ENCODE measurements at regions not wholly inside any gene's neighbourhood (a gene's known extent, or its start where the extent isn't known, plus 50 kb on each side); places are given as distances from the start of the nearest gene placed in this dataset.
A peak's percentile ranks its signal among the peaks of the same experiment; 100 is the strongest.

- ATAC-seq, result peak; percentile 49
These were observed 286.2 kb upstream of the TRIB2 start for GRCh38 chr2:12430407-12431133.

- ATAC-seq, result no peak
These were observed 283.6 kb upstream of the TRIB2 start for GRCh38 chr2:12432985-12433625.

- no peak for ATAC-seq
These were observed 283.1 kb upstream of the TRIB2 start for GRCh38 chr2:12433626-12433990.

- no peak for ATAC-seq
These were observed 282.1 kb upstream of the TRIB2 start for GRCh38 chr2:12434630-12435098.

- no peak for ATAC-seq
These were observed 281.1 kb upstream of the TRIB2 start for GRCh38 chr2:12435430-12436222.

DNA sequence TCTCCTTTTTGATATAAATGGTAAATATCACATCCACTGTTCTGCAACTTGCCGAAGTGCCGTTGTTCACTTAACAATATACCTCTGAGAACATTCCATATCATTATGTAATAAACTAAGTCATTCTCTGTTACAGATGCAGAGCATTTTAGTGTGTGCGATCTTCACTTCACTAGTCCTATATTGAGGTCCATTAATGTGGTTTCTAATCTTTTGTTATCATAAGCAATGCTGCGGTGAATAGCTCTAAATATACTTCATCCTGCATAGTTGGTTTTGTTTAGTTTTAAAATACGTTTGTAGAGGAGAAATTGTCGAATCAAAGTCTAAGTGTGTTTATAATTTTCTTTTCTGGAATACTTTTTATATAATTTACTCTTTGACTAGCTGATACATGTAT is 280.3 kb upstream of the TRIB2 start:
- ATAC-seq, result no peak

- ATAC-seq, result no peak
These were observed 279.7 kb upstream of the TRIB2 start for GRCh38 chr2:12436935-12437561.

- no peak for ATAC-seq
These were observed 276.0 kb upstream of the TRIB2 start for GRCh38 chr2:12440731-12441130.

- ATAC-seq, result no peak
These were observed 274.8 kb upstream of the TRIB2 start for GRCh38 chr2:12441750-12442475.

DNA sequence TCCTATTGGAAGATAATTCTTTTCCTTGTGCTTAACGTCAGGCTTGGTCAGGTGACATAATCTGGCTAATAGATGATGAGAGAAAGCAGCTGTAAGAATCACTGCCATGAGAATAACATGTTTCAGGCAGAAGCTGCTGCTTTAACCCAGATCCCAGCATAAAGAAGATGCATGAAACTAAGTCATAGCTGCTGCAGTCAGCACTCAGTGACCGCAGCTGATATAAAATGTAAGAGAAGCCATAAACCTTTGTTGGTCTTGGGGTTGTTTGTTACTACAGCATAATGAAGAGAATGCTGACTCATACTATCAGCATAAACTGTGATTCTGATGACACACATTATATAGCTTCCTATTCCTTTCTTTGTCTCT is 274.3 kb upstream of the TRIB2 start:
- no peak for ATAC-seq

- ATAC-seq, result no peak
These were observed 267.8 kb upstream of the TRIB2 start for GRCh38 chr2:12448846-12449505.

DNA sequence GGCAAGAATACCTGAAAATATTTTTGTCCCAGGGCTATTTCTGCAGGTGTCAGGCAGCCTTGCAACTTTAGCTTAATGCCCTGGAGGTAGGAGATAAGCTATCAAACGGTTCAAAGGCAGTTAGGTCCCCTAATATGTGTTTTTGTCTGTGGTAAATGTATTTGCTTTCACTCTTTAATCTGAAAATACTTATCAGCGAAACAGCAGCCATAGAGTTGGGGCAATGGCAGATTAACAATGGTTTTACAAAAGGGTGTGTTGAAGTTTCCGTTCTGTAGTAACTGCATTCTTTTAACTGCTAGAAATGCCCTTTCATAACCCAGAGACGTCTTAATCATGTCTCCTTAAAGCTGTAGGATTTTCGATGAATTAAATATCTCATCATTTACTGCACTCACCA is 265.0 kb upstream of the TRIB2 start:
- ATAC-seq, result no peak

DNA sequence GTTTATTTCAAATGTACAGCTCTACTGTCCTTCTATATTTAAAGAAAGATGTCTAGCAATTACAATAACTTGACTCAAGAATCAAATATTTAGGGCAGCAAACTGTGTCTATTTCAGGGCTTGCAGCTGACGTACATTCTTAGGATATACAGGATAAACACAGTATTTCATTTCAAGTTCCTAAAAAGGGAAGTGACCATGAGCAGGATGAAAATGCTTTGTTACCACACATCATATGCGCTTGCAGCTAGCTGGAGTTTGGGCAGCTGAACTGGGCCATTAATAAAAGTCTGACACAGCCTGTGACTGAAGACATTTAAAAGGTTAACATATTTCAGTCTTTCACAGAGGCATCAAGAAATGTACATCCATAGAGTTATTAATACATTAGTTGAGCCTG is 264.6 kb upstream of the TRIB2 start:
- ATAC-seq, result no peak

- no peak for ATAC-seq
These were observed 263.0 kb upstream of the TRIB2 start for GRCh38 chr2:12453731-12454130.

- no peak for ATAC-seq
These were observed 261.1 kb upstream of the TRIB2 start for GRCh38 chr2:12455661-12456060.

DNA sequence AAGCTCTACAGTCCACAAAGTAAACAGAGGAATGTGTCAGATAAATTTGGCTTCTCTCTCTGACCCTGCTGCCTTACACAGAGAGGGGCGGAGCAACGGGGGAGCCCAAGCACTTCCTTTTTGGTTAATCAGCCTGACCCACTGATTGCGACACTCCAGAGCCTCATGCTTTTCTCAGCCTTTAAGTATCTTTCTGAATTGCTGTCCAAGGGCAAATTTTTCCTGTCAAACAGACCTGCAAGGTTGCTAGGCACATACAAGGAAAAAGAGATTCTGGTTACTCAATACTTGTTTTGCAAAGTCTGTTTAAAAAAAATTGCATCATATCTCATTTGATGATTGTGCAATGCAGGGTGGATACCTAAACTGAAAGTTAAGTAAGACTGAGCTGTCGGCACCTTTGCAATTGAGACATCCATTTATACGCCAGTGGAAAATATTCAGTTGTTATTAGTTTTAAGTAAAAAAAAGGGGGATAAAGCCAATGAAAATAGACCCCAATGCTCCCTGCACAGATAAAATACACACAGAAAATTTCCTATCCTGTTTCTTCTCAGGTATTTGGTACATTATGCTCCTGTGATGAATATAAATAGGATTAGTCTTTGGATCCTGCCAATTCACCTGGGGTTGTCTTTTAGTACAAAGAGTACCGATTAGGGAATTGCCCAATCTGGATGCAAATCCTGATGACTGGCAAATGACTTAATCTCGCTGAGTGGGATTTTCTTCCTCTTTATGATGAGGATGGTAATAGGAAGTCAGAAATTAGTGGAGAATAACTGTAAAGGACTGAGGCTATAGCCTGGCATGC is 260.2 kb upstream of the TRIB2 start:
- ATAC-seq, result peak; percentile 95

DNA sequence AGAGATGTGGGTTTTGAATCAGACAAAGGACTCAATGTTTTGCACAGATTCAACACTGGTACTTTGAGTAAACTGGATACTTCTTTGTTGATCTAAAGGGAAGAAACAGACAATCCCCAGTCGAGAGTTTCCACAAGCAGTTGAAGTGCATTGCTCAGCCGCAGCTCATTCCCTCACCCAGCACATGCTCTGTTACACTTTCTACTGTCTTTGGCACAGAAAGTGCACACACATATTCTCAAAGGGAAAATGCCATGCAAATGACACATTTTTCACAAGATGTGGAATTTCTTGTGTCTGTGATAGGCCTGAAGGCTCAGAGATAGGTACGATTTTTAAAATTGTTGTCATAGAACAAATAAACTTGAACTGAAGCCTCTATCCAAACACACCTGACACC is 258.9 kb upstream of the TRIB2 start:
- no peak for ATAC-seq

- no peak for ATAC-seq
These were observed 253.5 kb upstream of the TRIB2 start for GRCh38 chr2:12463189-12463588.

DNA sequence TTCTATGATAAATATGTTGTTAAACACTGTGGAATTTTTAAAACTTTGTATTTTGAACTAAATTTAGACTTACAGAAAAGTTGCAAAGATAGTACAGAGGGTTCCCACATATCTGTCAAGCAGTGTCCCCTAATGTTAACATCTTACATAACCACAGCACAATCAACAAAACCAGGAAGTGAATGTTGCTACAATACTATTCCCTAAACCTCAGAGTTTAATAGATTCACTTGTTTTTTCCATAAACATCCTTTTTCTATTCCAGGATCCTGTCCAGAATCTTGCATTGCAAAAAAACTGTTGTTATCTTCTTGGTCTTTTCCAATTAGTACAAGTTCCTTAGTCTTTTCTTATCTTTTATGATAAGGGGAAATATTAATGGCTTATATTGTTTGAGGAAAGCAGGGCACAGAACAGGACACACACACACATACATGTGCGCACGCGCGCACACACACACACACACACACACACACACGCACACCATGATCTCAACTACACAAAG is 251.1 kb upstream of the TRIB2 start:
- no peak for ATAC-seq

- ATAC-seq, result no peak
These were observed 249.4 kb upstream of the TRIB2 start for GRCh38 chr2:12467303-12467702.

- ATAC-seq, result no peak
These were observed 247.6 kb upstream of the TRIB2 start for GRCh38 chr2:12469141-12469561.
